ENCODE measurements at regions not wholly inside any gene's neighbourhood (a gene's known extent, or its start where the extent isn't known, plus 50 kb on each side); places are given as distances from the start of the nearest gene placed in this dataset.

GRCh38 chr14:89564989-89565388, 148.0 kb upstream of the FOXN3 start:
- TF ChIP-seq CTCF (IDR thresholded peaks at IDR 0.05; ENCODE audit: control insufficient read depth, extremely low read depth, insufficient read depth) = no peak

DNA sequence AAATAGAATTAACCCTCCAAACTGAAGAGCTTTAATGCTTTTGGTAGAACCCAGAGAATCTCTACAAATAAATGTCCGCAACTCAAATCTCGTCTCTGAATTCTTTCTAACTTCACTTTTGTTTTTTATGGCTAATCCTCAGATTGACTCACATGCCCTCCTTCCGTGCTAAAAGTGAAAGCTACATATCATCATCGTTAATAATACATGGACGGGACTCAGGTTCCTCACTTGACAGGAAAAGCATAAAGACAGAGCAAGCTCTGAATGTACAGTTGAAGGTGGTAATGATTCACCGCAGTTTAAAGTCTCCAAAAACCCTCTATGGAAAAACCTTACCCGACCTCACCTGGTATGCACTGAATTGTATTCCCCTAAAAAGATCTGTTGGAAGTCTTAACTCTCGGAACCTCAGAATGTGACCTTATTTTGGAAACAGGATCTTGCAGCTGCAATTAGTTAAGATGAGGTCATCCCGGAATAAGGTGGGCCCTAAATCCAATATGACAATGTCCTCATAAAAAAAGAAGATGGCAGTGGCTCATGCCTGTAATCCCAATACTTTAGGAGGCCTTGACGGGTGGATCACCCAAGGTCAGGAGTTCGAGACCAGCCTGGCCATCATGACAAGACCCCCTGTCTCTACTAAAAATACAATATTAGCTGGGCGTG, 147.4 kb upstream of the FOXN3 start:
- no peak for DNase-seq (ENCODE audit: low read depth)
- no peak for TF ChIP-seq CTCF (IDR thresholded peaks at IDR 0.05; ENCODE audit: control insufficient read depth, extremely low read depth, insufficient read depth)
- H3K4me3 ChIP-seq (ENCODE audit: low read depth, low read length) = no peak overlapping the region

More at GRCh38 chr14:89564989-89565388, 148.0 kb upstream of the FOXN3 start:
- H3K4me3 ChIP-seq (ENCODE audit: low read depth, low read length) = no peak overlapping the region
- DNase-seq (ENCODE audit: low read depth) = no peak

DNA sequence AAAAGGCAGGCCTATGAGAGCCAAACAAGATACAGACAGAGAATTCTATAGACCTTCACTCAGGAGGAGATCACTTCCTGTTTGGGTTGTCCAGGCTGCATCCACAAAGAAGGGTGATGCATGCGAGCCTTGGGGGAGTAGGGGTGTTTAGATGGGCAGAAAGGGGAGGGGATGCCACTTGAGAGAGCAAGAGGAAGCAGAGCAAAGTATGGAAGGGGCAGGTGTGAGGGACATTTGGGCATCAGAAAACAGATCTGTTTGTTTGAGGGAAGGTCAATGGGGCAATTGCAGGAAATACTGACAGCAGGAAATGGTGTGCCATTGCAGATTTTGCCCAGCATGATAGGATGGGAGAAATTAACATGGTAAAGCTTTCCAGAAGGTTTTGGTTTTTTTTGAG, 146.4 kb upstream of the FOXN3 start:
- H3K4me3 ChIP-seq (ENCODE audit: low read depth, low read length) = no peak overlapping the region
- no peak for DNase-seq (ENCODE audit: low read depth)
- TF ChIP-seq CTCF (IDR thresholded peaks at IDR 0.05; ENCODE audit: control insufficient read depth, extremely low read depth, insufficient read depth) = no peak

DNA sequence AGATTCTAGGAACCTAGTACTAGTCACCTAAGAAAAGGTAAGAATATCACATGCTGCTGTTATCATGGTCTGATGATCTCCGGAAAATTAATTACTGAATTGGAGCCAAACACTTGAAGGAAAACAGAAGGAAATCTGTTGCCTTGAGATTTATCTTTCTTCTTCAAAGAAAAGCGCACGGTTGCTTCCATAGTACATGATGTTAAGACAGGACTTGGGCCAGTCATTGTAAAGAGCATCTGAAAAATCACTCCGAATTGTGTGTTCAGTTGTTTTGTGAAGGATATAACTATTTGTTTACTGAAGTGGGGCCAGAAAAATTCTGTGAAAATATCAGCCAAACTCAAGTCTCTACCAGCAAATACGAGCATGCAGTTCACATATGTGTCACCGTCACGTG, 134.9 kb upstream of the FOXN3 start:
- no peak for DNase-seq (ENCODE audit: low read depth)
- no peak for TF ChIP-seq CTCF (IDR thresholded peaks at IDR 0.05; ENCODE audit: control insufficient read depth, extremely low read depth, insufficient read depth)
- H3K4me3 ChIP-seq (ENCODE audit: low read depth, low read length) = no peak overlapping the region

GRCh38 chr14:89551432-89551831, 134.4 kb upstream of the FOXN3 start:
- no peak for TF ChIP-seq CTCF (IDR thresholded peaks at IDR 0.05; ENCODE audit: control insufficient read depth, extremely low read depth, insufficient read depth)
- no peak for DNase-seq (ENCODE audit: low read depth)
- no peak overlapping the region for H3K4me3 ChIP-seq (ENCODE audit: low read depth, low read length)

DNA sequence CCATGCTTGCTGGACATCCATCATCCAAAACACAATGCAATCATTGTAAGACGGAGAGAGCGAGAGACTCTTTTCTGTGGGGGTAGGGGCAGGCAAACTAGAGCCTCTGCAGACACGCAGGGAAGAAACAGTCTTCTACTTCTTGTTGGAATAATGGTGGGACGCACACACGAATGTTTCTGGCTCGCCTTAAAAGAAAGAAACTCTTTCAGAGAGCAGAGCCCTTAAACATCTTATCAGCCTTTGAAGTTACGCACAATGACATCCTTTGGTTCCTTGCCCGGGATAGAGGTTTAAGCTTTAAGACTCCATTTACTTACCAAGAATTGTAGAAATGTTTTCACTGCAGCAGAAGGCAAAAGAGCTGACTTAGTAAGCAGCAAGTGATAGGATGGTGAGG, 133.8 kb upstream of the FOXN3 start:
- TF ChIP-seq CTCF (IDR thresholded peaks at IDR 0.05; ENCODE audit: control insufficient read depth, extremely low read depth, insufficient read depth) = no peak
- DNase-seq (ENCODE audit: low read depth) = no peak
- no peak overlapping the region for H3K4me3 ChIP-seq (ENCODE audit: low read depth, low read length)
